GM12878 (cell line): ENCODE measurements at regions not wholly inside any gene's neighbourhood (a gene's known extent, or its start where the extent isn't known, plus 50 kb on each side); places are given as distances from the start of the nearest gene placed in this dataset.

Source experiments
- ATAC-seq: fragments of 200-7000 bp; cut with Tn5 transposase; 3 replicates; pipeline ENCODE4 v1.9.1; 2020; ENCODE audit warnings: mild to moderate bottlenecking, moderate library complexity
- BruUV-seq: library from RNA; stranded (reverse); fragments of 400-500 nt; replicated peaks from 2 replicates; lab custom pipeline; 2021; lab: Mats Ljungman, UMichigan
- CTCF ChIA-PET: fragments of 300-600 bp; sonication (Branson Sonifier 250); formaldehyde crosslinking; extraction: SDS; loops from one replicate; lab custom pipeline; 2021; ENCODE audit warnings: inconsistent platforms; lab: Yijun Ruan, JAX
- POLR2A ChIA-PET: fragments of 350-600 bp; formaldehyde crosslinking; extraction: SDS; loops from one replicate; lab custom pipeline; 2021; ENCODE audit warnings: inconsistent platforms; lab: Charles Lee
- RAD21 ChIA-PET: fragments of 300-600 bp; sonication (Branson Sonifier 250); formaldehyde crosslinking; loops from one replicate; lab custom pipeline; 2023; ENCODE audit warnings: antibody characterized with exemption; ENCODE audit not compliant: unreplicated experiment; lab: Charles Lee
- SMC1A ChIA-PET: fragments of 300-600 bp; sonication (Branson Sonifier 250); formaldehyde crosslinking; loops from one replicate; lab custom pipeline; 2023; ENCODE audit not compliant: unreplicated experiment, uncharacterized antibody; lab: Charles Lee
- DNase-seq: peaks from one replicate; pipeline ENCODE4 v3.0.0-alpha.2; 2011; ENCODE audit warnings: low read depth, low spot score
- FAIRE-seq: peaks from 3 replicates; lab custom pipeline; 2011; peaks lifted over from hg19 to GRCh38; lab: Jason Lieb, UNC
- H2AFZ ChIP-seq: 2 replicates; pipeline ENCODE4 v1.6.0; 2011; ENCODE audit warnings: low read depth, low read length, control low read depth; ENCODE audit not compliant: control insufficient read depth
- H3K27ac ChIP-seq: 2 replicates; pipeline ENCODE4 v1.5.1; 2011; ENCODE audit warnings: control low read depth; ENCODE audit not compliant: control insufficient read depth, insufficient read depth
- H3K27me3 ChIP-seq, 2 experiments: replicated peaks in 1 of 2; 2 replicates each; pipeline versions ENCODE4 v1.6.0 to v1.6.1; 2011; ENCODE audit warnings: low read length in 1 of 2; ENCODE audit not compliant: control insufficient read depth in 2 of 2, insufficient read depth in 2 of 2
- H3K36me3 ChIP-seq, 2 experiments: 2 replicates each; pipeline ENCODE4 v1.5.1; 2011; ENCODE audit warnings: low read length in 1 of 2; ENCODE audit not compliant: control insufficient read depth in 2 of 2, insufficient read depth in 2 of 2
- H3K4me1 ChIP-seq: 2 replicates; pipeline ENCODE4 v1.6.1; 2011; ENCODE audit warnings: mild to moderate bottlenecking, low read length, moderate library complexity, mixed read lengths; ENCODE audit not compliant: control insufficient read depth, insufficient read depth
- H3K4me2 ChIP-seq: 2 replicates; pipeline ENCODE4 v1.6.0; 2011; ENCODE audit warnings: control low read depth; ENCODE audit not compliant: control insufficient read depth, insufficient read depth
- H3K4me3 ChIP-seq: fragments of 200-600 bp; sonication (generic); 2 replicates; pipeline ENCODE4 v1.5.1; 2016
- H3K79me2 ChIP-seq: 2 replicates; pipeline ENCODE4 v1.6.0; 2011; ENCODE audit warnings: low read length; ENCODE audit not compliant: control insufficient read depth, insufficient read depth
- H3K9ac ChIP-seq: 2 replicates; pipeline ENCODE4 v1.8.0; 2011; ENCODE audit warnings: low read length, control low read depth, mixed read lengths; ENCODE audit not compliant: control insufficient read depth, insufficient read depth
- H3K9me3 ChIP-seq: replicated peaks from 3 replicates; pipeline ENCODE4 v1.5.1; 2011; ENCODE audit warnings: mild to moderate bottlenecking, low read length; ENCODE audit not compliant: control insufficient read depth, insufficient read depth
- H4K20me1 ChIP-seq: 2 replicates; pipeline ENCODE4 v1.6.0; 2011; ENCODE audit not compliant: control insufficient read depth, insufficient read depth
- BACH1 ChIP-seq: fragments of 450-650 bp; IDR thresholded peaks from 2 replicates; pipeline ENCODE4 v1.6.1; 2017; ENCODE audit warnings: mild to moderate bottlenecking, borderline replicate concordance
- BHLHE40 ChIP-seq, 2 experiments: fragments of 450-650 bp in 1 of 2; IDR thresholded peaks; 2 replicates each; pipeline ENCODE4 v1.6.1; 2011 to 2017; ENCODE audit warnings: low read depth in 2 of 2, borderline replicate concordance in 1 of 2, improper control_type of control experiment in 1 of 2, low read length in 1 of 2, mild to moderate bottlenecking in 1 of 2
- CHD1 ChIP-seq: IDR thresholded peaks from 2 replicates; pipeline ENCODE4 v1.6.1; 2012; ENCODE audit warnings: low read depth, low read length, improper control_type of control experiment
- CUX1 ChIP-seq: IDR thresholded peaks from 2 replicates; pipeline ENCODE4 v1.6.1; 2012; ENCODE audit warnings: improper control_type of control experiment, low read depth, low read length; ENCODE audit not compliant: insufficient replicate concordance
- EZH2 ChIP-seq: IDR thresholded peaks from 2 replicates; pipeline ENCODE4 v1.6.1; 2012; ENCODE audit warnings: low read depth, mild to moderate bottlenecking, control low read depth, inconsistent platforms, low read length, borderline replicate concordance; ENCODE audit not compliant: control insufficient read depth
- HDAC6 ChIP-seq: fragments of 200-600 bp; sonication (generic); IDR thresholded peaks from one replicate; pipeline ENCODE4 v1.8.0; 2017; ENCODE audit warnings: antibody characterized with exemption; ENCODE audit not compliant: unreplicated experiment
- HDGF ChIP-seq: fragments of 450-650 bp; IDR thresholded peaks from 2 replicates; pipeline ENCODE4 v1.6.1; 2016; ENCODE audit warnings: antibody characterized with exemption
- HSF1 ChIP-seq: fragments of 150-350 bp; IDR thresholded peaks from 2 replicates; pipeline ENCODE4 v1.6.1; 2014; ENCODE audit warnings: mild to moderate bottlenecking, low read depth, low read length
- NR2F1 ChIP-seq: fragments of 450-650 bp; conservative IDR thresholded peaks from 2 replicates; pipeline ENCODE4 v1.6.1; 2017; ENCODE audit warnings: mild to moderate bottlenecking
- RAD51 ChIP-seq: fragments of 450-650 bp; IDR thresholded peaks from 2 replicates; pipeline ENCODE4 v1.6.1; 2016; ENCODE audit warnings: moderate library complexity, mild to moderate bottlenecking, inconsistent platforms
- RBBP5 ChIP-seq: fragments of 200-600 bp; sonication (generic); conservative IDR thresholded peaks from 2 replicates; pipeline ENCODE4 v1.6.1; 2016
- SMARCA5 ChIP-seq: fragments of 450-650 bp; IDR thresholded peaks from 2 replicates; pipeline ENCODE4 v1.6.1; 2017; ENCODE audit warnings: mild to moderate bottlenecking
- SUZ12 ChIP-seq: fragments of 200-600 bp; sonication (generic); IDR thresholded peaks from one replicate; pipeline ENCODE4 v1.6.1; 2018; ENCODE audit warnings: antibody characterized with exemption, mild to moderate bottlenecking; ENCODE audit not compliant: unreplicated experiment
- ZNF207 ChIP-seq: fragments of 450-650 bp; IDR thresholded peaks from 2 replicates; pipeline ENCODE4 v1.6.1; 2014; ENCODE audit warnings: antibody characterized with exemption, mild to moderate bottlenecking, borderline replicate concordance
- WGBS: methylation state at CpG from one replicate; pipeline ENCODE4 v1.1.6; 2016; ENCODE audit warnings: low lambda C conversion rate; ENCODE audit not compliant: insufficient replicate concordance, insufficient coverage; ENCODE audit errors: missing lambda C conversion rate; 5-methylcytosine and 5-hydroxymethylcytosine counted together
- in situ Hi-C: fragments of 300-500 bp; cut with MboI; formaldehyde crosslinking; loops from 9 replicates; pipeline ENCODE4 v1.14.3; 2018; ENCODE audit warnings: mixed read lengths
- intact Hi-C: fragments of 100-400 bp; cut with micrococcal nuclease; formaldehyde crosslinking; loops from one replicate; pipeline ENCODE4 v1.14.2; 2022; ENCODE audit not compliant: unreplicated experiment
- TF ChIP-seq, protein P1 (sequence below): IDR thresholded peaks from 2 replicates; pipeline ENCODE4 v1.6.1; 2011; ENCODE audit warnings: borderline replicate concordance, low read depth, mild to moderate bottlenecking, moderate library complexity, low read length; ENCODE audit not compliant: insufficient read depth, poor library complexity, severe bottlenecking
- TF ChIP-seq, protein P2 (sequence below): fragments of 450-650 bp; IDR thresholded peaks from 2 replicates; pipeline ENCODE4 v1.6.1; 2017; ENCODE audit warnings: mild to moderate bottlenecking

GRCh38 chr22:26956371-26956770, 299.0 kb downstream of the MIAT start:
- Histone ChIP-seq H2AFZ (no peak overlapping the region), H3K4me3 (no peak overlapping the region), H3K79me2 (no peaks in the 10 kb centered on the region), H3K27ac (no peak overlapping the region), H4K20me1 (no peaks in the 10 kb centered on the region), H3K4me2 (no peak overlapping the region), H3K9me3 (no peaks in the 10 kb centered on the region), H3K9ac (no peak overlapping the region), H3K27me3 (peaks cover 0 to 3% of the 10 kb centered on the region in 2 experiments; a peak in 2 of 4 replicates), H3K36me3 (no peaks in the 10 kb centered on the region), H3K4me1 (no peaks in the 10 kb centered on the region)
- ChIA-PET RAD21 (no interaction called here), CTCF (interaction anchor here (0.7 kb wide), 2 partner anchors 22 to 1900 kb away, joined by 3 read pairs; no protein-coding TSS in a partner anchor), POLR2A (no interaction called here), SMC1A (no interaction called here)
- intact Hi-C loops (no loop called here), in situ Hi-C loops (no loop called here)
- BruUV-seq: no TSS peak
- ATAC-seq (no peak), DNase-seq (no peak), FAIRE-seq (no peak)
- WGBS: 8% methylated on average over 4 of the region's 4 CpGs
- TF ChIP-seq SMARCA5: no peak
- no peak for TF ChIP-seq RAD51
- no peak for TF ChIP-seq BHLHE40 (IDR thresholded peaks at IDR 0.05; ENCODE audit: borderline replicate concordance in 1 of 2, low read depth in 2 of 2, low read length in 1 of 2)
- TF ChIP-seq EZH2: no peak
- no peak for TF ChIP-seq SUZ12
- no peak for TF ChIP-seq CUX1
- no peak for TF ChIP-seq NR2F1
- TF ChIP-seq BACH1: no peak
- no peak for TF ChIP-seq ZNF207
- TF ChIP-seq CHD1: no peak
- no peak for TF ChIP-seq HDAC6
- TF ChIP-seq HSF1: no peak
- TF ChIP-seq HDGF: no peak
- TF ChIP-seq, protein P1, sequence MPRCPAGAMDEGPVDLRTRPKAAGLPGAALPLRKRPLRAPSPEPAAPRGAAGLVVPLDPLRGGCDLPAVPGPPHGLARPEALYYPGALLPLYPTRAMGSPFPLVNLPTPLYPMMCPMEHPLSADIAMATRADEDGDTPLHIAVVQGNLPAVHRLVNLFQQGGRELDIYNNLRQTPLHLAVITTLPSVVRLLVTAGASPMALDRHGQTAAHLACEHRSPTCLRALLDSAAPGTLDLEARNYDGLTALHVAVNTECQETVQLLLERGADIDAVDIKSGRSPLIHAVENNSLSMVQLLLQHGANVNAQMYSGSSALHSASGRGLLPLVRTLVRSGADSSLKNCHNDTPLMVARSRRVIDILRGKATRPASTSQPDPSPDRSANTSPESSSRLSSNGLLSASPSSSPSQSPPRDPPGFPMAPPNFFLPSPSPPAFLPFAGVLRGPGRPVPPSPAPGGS: no peak
- TF ChIP-seq, protein P2, sequence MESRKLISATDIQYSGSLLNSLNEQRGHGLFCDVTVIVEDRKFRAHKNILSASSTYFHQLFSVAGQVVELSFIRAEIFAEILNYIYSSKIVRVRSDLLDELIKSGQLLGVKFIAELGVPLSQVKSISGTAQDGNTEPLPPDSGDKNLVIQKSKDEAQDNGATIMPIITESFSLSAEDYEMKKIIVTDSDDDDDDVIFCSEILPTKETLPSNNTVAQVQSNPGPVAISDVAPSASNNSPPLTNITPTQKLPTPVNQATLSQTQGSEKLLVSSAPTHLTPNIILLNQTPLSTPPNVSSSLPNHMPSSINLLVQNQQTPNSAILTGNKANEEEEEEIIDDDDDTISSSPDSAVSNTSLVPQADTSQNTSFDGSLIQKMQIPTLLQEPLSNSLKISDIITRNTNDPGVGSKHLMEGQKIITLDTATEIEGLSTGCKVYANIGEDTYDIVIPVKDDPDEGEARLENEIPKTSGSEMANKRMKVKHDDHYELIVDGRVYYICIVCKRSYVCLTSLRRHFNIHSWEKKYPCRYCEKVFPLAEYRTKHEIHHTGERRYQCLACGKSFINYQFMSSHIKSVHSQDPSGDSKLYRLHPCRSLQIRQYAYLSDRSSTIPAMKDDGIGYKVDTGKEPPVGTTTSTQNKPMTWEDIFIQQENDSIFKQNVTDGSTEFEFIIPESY: no peak
- no peak for TF ChIP-seq RBBP5
